Muscle layer of duodenum (tissue), 2 donors: ENCODE measurements at regions not wholly inside any gene's neighbourhood (a gene's known extent, or its start where the extent isn't known, plus 50 kb on each side); places are given as distances from the start of the nearest gene placed in this dataset.

Experiments
- H3K27ac ChIP-seq: one replicate; pipeline ENCODE4 v1.7.0; 2013; ENCODE audit warnings: mild to moderate bottlenecking, low read length
- H3K27me3 ChIP-seq: one replicate; pipeline ENCODE4 v1.7.0; 2013; ENCODE audit warnings: low read depth, mild to moderate bottlenecking, control low read depth, low read length
- H3K36me3 ChIP-seq, 2 donors: one replicate each; pipeline ENCODE4 v1.7.0; 2013; ENCODE audit warnings: low read length in 2 of 2, control low read depth in 1 of 2, mild to moderate bottlenecking in 1 of 2; ENCODE audit not compliant: insufficient read depth in 2 of 2, control insufficient read depth in 1 of 2
- H3K4me1 ChIP-seq, 2 donors: one replicate each; pipeline ENCODE4 v1.7.0; 2013; ENCODE audit warnings: low read length in 2 of 2, mild to moderate bottlenecking in 2 of 2, control low read depth in 1 of 2, moderate library complexity in 1 of 2; ENCODE audit not compliant: insufficient read depth in 2 of 2, control insufficient read depth in 1 of 2
- H3K4me3 ChIP-seq, 2 donors: one replicate each; pipeline ENCODE4 v1.7.0; 2013; ENCODE audit warnings: low read length in 2 of 2, low read depth in 1 of 2, mild to moderate bottlenecking in 1 of 2
- H3K9me3 ChIP-seq, 2 donors: one replicate each; pipeline ENCODE4 v1.7.0; 2013; ENCODE audit warnings: low read length in 2 of 2, control low read depth in 1 of 2, mild to moderate bottlenecking in 1 of 2; ENCODE audit not compliant: control insufficient read depth in 1 of 2
- donor health status: healthy.

DNA sequence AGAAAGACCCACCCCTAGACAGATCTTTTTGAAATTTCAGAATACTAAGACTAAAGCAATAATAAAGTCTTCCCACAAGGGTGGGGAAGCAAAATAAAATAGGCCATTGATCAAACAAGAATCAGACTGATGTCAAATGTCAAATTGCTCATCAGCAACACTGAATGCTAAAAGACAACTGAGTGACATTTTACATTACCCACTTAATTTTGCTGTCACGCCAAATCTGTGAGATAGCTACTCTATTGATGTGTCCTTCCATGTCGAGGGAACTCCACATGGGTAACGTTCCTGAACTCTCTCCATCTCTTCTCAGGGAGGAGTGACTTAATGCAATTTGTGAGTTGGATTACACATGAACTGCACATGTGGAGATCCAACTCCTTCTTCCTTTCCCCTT, 271.7 kb upstream of the CAMK1G start:
- H3K27ac ChIP-seq, result no peak overlapping the region
- no peaks in the 10 kb centered on the region for H3K27me3 ChIP-seq
- H3K4me1 ChIP-seq, result no peaks in the 10 kb centered on the region
- no peaks in the 10 kb centered on the region for H3K36me3 ChIP-seq
- H3K4me3 ChIP-seq, result no peak overlapping the region
- no peaks in the 10 kb centered on the region for H3K9me3 ChIP-seq

GRCh38 chr1:209316929-209317328, 266.6 kb upstream of the CAMK1G start:
- H3K9me3 ChIP-seq, result no peaks in the 10 kb centered on the region
- H3K27me3 ChIP-seq, result no peaks in the 10 kb centered on the region
- H3K4me3 ChIP-seq, result no peak overlapping the region
- H3K36me3 ChIP-seq, result no peaks in the 10 kb centered on the region
- H3K27ac ChIP-seq, result no peak overlapping the region
- H3K4me1 ChIP-seq, result no peaks in the 10 kb centered on the region

- no peak overlapping the region for H3K27ac ChIP-seq
- H3K27me3 ChIP-seq, result no peaks in the 10 kb centered on the region
- H3K9me3 ChIP-seq, result no peaks in the 10 kb centered on the region
- H3K4me3 ChIP-seq, result no peak overlapping the region
- H3K36me3 ChIP-seq, result no peaks in the 10 kb centered on the region
- H3K4me1 ChIP-seq, result no peaks in the 10 kb centered on the region
These were observed 265.1 kb upstream of the CAMK1G start for GRCh38 chr1:209318181-209319056.

- Histone ChIP-seq H3K4me1 (no peaks in the 10 kb centered on the region), H3K27ac (no peak overlapping the region), H3K4me3 (no peak overlapping the region), H3K9me3 (no peaks in the 10 kb centered on the region), H3K27me3 (no peaks in the 10 kb centered on the region), H3K36me3 (no peaks in the 10 kb centered on the region)
These were observed 264.5 kb upstream of the CAMK1G start for GRCh38 chr1:209319057-209319432.

DNA sequence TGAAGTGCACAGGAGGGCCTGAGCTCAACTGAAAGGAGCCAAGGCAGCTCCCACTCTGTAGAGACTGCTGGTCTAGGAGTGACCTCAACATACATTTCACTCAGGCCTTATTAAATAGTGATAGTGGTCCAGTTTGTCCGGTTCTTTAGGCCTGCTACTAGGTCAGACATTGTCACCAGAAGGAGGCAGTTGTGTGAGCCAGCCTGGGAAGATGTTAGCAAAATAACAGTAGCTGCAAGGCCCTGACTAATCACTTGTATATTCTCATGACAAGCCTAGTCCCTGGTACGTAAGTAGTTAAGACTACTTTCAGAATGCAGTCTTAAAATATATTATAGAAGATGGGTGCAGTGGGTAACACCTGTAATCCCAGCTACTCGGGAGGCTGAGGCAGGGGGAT, 264.0 kb upstream of the CAMK1G start:
- Histone ChIP-seq H3K9me3 (no peaks in the 10 kb centered on the region), H3K4me1 (no peaks in the 10 kb centered on the region), H3K27ac (no peak overlapping the region), H3K36me3 (no peaks in the 10 kb centered on the region), H3K4me3 (no peak overlapping the region), H3K27me3 (no peaks in the 10 kb centered on the region)

DNA sequence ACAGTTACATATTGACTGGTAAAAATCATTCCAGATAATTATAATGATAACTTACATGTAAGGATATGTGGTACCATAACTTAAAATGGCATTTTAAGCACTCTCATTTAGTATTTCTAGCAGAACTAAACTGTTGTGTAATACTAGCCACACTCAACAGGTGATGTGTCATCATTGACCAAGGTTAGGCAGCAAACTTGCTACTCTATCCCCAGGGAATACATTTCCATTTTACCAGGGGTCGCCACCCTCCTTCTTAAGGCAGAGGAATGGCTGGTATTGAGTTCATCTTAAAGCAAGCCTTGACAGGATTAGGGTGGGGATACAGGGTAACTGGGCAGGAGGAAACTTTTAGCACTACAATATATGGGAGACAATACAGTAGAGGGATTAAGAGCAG, 259.8 kb upstream of the CAMK1G start:
- no peaks in the 10 kb centered on the region for H3K27me3 ChIP-seq
- no peak overlapping the region for H3K4me3 ChIP-seq
- no peaks in the 10 kb centered on the region for H3K36me3 ChIP-seq
- H3K9me3 ChIP-seq, result no peaks in the 10 kb centered on the region
- no peaks in the 10 kb centered on the region for H3K4me1 ChIP-seq
- H3K27ac ChIP-seq, result no peak overlapping the region

DNA sequence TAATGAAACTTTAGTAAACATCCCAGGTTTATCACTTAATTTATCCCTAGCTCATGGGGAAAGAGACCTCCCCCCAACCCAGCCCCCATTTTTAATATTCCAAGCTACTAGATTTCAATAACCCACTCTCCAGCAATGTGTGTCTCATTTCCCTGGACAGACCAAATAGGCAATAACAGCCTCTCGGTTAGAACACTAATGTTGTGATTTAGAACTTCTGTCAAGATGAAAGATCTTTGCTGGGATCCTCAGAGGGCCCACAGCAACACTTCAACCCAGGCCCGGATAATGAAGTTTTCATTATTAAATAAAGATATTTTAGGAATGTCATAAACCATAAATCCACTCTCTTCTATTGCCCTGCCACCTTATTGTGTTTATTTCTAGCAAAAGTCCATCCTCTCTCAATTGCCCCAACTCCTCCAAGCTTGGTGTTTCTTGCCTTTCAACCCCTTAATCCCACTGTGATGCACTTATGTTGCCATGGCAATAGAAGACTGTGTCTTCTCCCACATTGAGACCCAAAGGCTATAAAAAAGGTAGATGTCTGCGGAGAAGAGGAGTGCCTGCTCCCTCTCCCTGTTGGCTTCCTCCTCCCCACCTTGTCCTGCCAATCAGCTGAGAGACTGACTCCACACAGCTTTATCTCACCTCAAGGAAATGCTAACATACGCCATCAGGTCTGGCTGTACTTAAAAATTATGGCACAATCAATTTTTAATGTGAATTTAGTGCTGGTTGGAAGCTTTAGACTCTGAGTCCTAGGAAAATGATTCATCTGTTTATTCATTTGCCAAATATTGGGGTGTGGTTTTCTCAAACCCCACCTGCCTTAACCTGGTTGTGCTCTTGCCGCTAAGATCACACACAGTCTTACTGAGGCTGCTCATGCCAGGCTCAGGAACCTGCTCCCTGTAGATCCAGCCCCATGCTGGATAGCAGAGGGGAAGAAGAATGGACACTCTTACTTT, 258.3 kb upstream of the CAMK1G start:
- Histone ChIP-seq H3K27ac (no peak overlapping the region), H3K9me3 (no peaks in the 10 kb centered on the region), H3K27me3 (no peaks in the 10 kb centered on the region), H3K4me1 (no peaks in the 10 kb centered on the region), H3K36me3 (no peaks in the 10 kb centered on the region), H3K4me3 (no peak overlapping the region)

GRCh38 chr1:209326076-209326475, 257.4 kb upstream of the CAMK1G start:
- no peaks in the 10 kb centered on the region for H3K36me3 ChIP-seq
- no peak overlapping the region for H3K27ac ChIP-seq
- H3K9me3 ChIP-seq, result no peaks in the 10 kb centered on the region
- no peaks in the 10 kb centered on the region for H3K4me1 ChIP-seq
- no peaks in the 10 kb centered on the region for H3K27me3 ChIP-seq
- no peak overlapping the region for H3K4me3 ChIP-seq

DNA sequence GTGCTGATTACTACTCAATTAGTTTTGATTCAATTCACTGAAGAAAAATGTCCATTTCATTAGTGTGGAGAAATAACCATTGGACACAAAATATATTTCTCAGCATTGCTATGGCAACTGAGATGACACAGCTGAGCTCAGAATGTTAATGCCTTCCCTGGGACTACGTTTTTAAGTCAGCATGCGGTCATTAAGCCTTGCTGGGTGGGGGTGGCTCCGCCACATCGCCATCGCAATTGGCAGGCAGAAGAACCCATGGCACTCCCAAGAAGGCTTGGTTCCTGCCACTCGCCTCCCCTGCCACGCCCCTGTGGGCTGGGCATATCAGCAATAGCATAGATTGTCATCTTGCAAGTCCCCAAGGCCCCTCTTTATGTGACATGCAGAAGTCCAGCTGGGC, 256.7 kb upstream of the CAMK1G start:
- H3K27ac ChIP-seq, result no peak overlapping the region
- H3K36me3 ChIP-seq, result no peaks in the 10 kb centered on the region
- H3K9me3 ChIP-seq, result no peaks in the 10 kb centered on the region
- H3K4me1 ChIP-seq, result no peaks in the 10 kb centered on the region
- H3K27me3 ChIP-seq, result no peaks in the 10 kb centered on the region
- no peak overlapping the region for H3K4me3 ChIP-seq

- H3K9me3 ChIP-seq, result no peaks in the 10 kb centered on the region
- no peak overlapping the region for H3K27ac ChIP-seq
- H3K27me3 ChIP-seq, result no peaks in the 10 kb centered on the region
- H3K4me1 ChIP-seq, result no peaks in the 10 kb centered on the region
- H3K36me3 ChIP-seq, result no peaks in the 10 kb centered on the region
- no peak overlapping the region for H3K4me3 ChIP-seq
These were observed 255.3 kb upstream of the CAMK1G start for GRCh38 chr1:209328196-209328595.

- Histone ChIP-seq H3K9me3 (no peaks in the 10 kb centered on the region), H3K27me3 (no peaks in the 10 kb centered on the region), H3K27ac (no peak overlapping the region), H3K4me3 (no peak overlapping the region), H3K36me3 (no peaks in the 10 kb centered on the region), H3K4me1 (no peaks in the 10 kb centered on the region)
These were observed 248.3 kb upstream of the CAMK1G start for GRCh38 chr1:209335178-209335577.
